RWPE1 (cell line): ENCODE measurements at regions not wholly inside any gene's neighbourhood (a gene's known extent, or its start where the extent isn't known, plus 50 kb on each side); places are given as distances from the start of the nearest gene placed in this dataset.

Experiments used
- CTCF ChIA-PET: fragments of 350-600 bp; sonication (Branson Sonifier 250); formaldehyde crosslinking; extraction: SDS; loops from one replicate; lab custom pipeline; 2021; lab: Yijun Ruan, JAX
- POLR2A ChIA-PET: fragments of 400-600 bp; formaldehyde crosslinking; extraction: SDS; loops from one replicate; lab custom pipeline; 2020; ENCODE audit warnings: antibody characterized with exemption; ENCODE audit not compliant: low non-redundant PET; lab: Yijun Ruan, JAX
- DNase-seq: peaks from one replicate; pipeline ENCODE4 v3.0.0; 2012; ENCODE audit warnings: low spot score
- H3K27ac ChIP-seq: fragments of 450-650 bp; 2 replicates; pipeline ENCODE4 v1.5.1; 2017
- TF ChIP-seq, protein P1 (sequence below): fragments of 450-650 bp; conservative IDR thresholded peaks from 2 replicates; pipeline ENCODE4 v1.5.1; 2017; ENCODE audit warnings: low read depth, mild to moderate bottlenecking

DNA sequence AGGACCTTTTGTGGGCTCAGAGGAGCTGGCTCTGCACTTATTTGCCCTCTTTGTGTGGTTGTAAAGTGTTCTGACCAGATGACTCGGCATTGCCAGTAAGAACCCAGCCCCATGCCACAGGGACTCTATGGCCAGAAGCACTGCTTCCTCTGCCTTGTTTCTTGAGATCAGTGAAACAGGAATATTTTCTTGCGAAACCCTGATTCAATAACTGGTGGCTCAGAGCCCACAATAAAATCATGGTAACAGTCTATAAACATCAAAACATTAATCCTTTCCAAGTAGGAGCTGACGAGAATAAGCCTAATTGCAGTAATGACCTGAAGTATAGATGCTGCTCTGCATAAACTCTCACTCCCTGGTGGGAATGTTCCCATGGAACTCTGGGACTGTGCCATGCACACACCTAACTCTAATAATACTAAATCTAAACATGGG is 344.3 kb downstream of the ZNF608 start:
- H3K27ac ChIP-seq, result no peak overlapping the region
- peak; percentile 24 for DNase-seq
- ChIA-PET POLR2A (no interaction called here), CTCF (interaction anchor here (0.5 to 0.7 kb wide), 3 partner anchors 9 to 765 kb away, joined by 3 read pairs; no protein-coding TSS in a partner anchor)
- TF ChIP-seq, protein P1, sequence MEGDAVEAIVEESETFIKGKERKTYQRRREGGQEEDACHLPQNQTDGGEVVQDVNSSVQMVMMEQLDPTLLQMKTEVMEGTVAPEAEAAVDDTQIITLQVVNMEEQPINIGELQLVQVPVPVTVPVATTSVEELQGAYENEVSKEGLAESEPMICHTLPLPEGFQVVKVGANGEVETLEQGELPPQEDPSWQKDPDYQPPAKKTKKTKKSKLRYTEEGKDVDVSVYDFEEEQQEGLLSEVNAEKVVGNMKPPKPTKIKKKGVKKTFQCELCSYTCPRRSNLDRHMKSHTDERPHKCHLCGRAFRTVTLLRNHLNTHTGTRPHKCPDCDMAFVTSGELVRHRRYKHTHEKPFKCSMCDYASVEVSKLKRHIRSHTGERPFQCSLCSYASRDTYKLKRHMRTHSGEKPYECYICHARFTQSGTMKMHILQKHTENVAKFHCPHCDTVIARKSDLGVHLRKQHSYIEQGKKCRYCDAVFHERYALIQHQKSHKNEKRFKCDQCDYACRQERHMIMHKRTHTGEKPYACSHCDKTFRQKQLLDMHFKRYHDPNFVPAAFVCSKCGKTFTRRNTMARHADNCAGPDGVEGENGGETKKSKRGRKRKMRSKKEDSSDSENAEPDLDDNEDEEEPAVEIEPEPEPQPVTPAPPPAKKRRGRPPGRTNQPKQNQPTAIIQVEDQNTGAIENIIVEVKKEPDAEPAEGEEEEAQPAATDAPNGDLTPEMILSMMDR, result no peak

DNA sequence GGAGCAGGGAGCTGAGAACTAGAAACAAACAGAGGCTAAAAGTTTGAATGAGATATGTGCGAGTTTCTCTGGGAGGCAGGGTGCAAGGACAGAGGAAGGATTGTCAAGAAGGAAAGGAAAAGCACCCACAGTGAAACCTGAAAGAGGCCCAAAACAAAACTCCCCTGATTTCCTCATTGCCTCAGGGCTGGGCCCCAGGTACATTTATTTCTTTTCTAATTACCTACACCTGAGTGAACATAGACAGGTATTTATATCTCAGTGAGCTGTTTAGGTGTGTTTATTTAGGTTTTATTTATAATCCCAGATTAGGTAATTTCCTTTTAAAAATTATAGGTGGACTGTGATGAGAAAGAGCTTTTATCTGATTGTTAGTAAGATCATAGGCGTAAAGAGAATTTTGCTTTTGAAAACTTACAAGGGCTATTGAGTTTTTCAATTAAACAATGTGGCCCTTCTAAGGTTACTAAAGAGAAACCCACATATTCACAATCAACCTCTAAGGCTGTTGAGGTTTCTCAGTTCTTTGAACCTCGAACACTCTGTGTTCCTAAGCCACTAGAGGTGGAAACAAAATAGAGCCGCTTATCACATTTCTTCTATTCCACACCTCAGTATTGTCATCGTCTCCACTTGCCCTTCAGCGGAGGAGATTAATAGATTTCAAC is 344.8 kb downstream of the ZNF608 start:
- CTCF ChIA-PET, result interaction anchor here (0.5 to 0.6 kb wide), 2 partner anchors 8 to 244 kb away, joined by 3 read pairs; no protein-coding TSS in a partner anchor
- TF ChIP-seq, protein P1, result no peak
- POLR2A ChIA-PET, result no interaction called here
- no peak overlapping the region for H3K27ac ChIP-seq
- DNase-seq, result no peak

DNA sequence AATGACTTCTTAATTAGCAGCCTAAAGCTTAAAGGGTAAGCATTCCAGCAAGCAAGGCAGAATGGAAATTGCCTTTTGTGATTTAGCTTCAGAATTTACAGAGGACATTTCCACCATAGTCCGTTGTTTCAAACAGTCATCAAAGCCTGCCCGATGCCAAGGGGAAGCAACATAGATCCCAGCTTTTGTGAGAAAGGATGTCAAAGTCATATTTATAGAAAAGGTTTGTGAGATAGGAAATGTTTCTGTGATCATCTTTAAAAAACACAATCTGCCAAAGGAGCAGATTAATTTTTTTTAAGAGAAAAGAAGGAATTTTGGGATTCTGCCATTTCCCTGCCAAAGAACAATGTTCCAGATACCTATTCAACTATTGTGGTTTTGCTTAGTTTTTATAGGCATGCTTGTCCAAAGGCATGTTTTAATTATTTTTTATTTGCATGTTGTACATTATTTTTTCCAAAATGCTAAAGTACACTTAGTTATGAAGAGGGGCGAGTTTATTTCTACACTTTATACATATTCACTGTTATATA is 346.9 kb downstream of the ZNF608 start:
- no peak for DNase-seq
- ChIA-PET POLR2A (no interaction called here), CTCF (no interaction called here)
- TF ChIP-seq, protein P1, result no peak
- no peak overlapping the region for H3K27ac ChIP-seq

DNA sequence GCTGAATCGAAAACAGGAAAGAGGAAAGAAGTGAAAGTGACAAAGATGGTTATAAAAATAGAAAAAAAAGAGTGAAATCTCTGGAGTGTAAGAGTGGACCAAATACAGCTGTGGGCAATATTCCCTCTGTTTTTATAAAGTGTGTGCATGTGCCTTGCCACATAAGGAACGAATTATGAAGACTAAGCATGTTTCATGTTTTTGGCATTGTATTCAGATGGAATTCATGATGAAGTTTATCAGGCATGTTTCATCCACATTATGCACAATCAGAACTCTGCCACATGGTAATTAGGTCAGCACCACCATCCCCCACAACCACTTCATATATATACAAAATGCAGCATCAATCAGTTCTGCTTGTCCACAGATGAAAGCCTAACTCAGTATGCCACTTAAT is 348.0 kb downstream of the ZNF608 start:
- ChIA-PET POLR2A (no interaction called here), CTCF (no interaction called here)
- DNase-seq, result no peak
- H3K27ac ChIP-seq, result no peak overlapping the region
- TF ChIP-seq, protein P1, result no peak

DNA sequence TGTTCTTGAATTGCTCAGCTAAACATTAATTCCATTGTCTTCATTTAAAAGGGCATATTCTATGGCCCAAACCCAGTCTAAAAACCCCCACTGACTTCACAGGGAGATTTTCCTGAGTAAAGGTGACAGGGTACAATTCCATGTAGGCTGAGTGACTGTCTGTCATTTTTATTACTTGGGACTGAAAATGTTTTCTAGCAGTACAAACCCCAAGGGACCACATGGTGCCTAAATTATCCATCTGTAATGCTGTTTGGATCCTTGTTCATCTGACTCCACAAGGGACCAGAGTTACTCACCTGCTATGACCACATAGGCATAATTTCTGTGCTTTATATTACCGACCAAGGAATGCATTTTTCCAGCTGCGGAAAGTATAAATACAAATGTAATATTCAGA is 349.1 kb downstream of the ZNF608 start:
- POLR2A ChIA-PET, result no interaction called here
- H3K27ac ChIP-seq, result no peak overlapping the region
- TF ChIP-seq, protein P1, result no peak
- DNase-seq, result no peak
- CTCF ChIA-PET, result no interaction called here

DNA sequence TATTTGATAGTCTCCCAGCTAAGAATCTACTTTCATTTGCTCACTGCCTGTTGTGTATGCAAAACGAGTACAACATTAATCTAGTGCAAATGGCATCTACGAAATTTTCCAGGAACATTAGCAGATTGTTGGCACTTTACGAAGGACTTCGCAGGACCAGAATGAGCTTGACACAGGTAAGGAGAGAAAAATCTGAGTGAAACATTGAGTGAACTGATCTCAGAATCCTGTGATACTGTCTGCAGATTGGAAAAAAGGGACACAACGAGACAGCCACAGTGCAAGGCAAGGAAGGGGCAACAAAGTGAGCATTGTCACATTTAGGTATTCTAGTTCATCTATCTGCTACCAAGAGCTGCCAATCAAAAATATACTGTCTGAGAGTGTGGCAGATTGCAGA is 350.5 kb downstream of the ZNF608 start:
- POLR2A ChIA-PET, result no interaction called here
- TF ChIP-seq, protein P1, result no peak
- CTCF ChIA-PET, result interaction anchor here (0.5 to 0.6 kb wide), 2 partner anchors 521 to 580 kb away, joined by 3 to 5 read pairs; no protein-coding TSS in a partner anchor
- no peak overlapping the region for H3K27ac ChIP-seq
- DNase-seq, result no peak
